GM12865 (cell line): ENCODE measurements at regions not wholly inside any gene's neighbourhood (a gene's known extent, or its start where the extent isn't known, plus 50 kb on each side); places are given as distances from the start of the nearest gene placed in this dataset.
A peak's percentile ranks its signal among the peaks of the same experiment; 100 is the strongest.

Source experiments
- DNase-seq: peaks from one replicate; pipeline ENCODE4 v3.0.0; 2010; ENCODE audit warnings: low read depth
- H3K4me3 ChIP-seq: 2 replicates; pipeline ENCODE4 v1.5.1; 2011; ENCODE audit warnings: mild to moderate bottlenecking, low read depth, low read length, control low read depth
- TF ChIP-seq, protein P1 (sequence below): IDR thresholded peaks from 2 replicates; pipeline ENCODE4 v1.5.1; 2011; ENCODE audit warnings: low read length, control low read depth, low read depth, inconsistent platforms; ENCODE audit not compliant: insufficient read depth; ENCODE audit errors: missing control alignments

DNA sequence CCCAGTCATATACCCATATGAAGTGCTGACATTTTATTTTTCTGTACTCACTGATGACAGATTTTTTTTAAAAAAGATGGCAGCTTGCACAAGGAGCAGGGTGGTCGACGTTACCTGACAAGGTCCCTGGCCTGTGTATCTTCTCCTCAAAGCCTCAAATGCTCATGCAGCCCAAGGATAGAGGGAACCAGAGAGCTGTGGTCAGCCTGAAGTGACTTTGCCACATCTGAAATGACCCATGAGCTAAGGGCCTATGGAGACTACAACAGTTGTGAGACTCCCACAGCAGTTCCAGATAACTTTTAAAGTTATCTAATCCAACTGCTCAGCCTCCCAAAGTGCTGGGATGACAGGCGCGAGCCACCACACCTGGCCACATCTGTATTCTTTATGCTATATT lies 131.1 kb downstream of the GLUL start:
- H3K4me3 ChIP-seq, result no peak overlapping the region
- TF ChIP-seq, protein P1, sequence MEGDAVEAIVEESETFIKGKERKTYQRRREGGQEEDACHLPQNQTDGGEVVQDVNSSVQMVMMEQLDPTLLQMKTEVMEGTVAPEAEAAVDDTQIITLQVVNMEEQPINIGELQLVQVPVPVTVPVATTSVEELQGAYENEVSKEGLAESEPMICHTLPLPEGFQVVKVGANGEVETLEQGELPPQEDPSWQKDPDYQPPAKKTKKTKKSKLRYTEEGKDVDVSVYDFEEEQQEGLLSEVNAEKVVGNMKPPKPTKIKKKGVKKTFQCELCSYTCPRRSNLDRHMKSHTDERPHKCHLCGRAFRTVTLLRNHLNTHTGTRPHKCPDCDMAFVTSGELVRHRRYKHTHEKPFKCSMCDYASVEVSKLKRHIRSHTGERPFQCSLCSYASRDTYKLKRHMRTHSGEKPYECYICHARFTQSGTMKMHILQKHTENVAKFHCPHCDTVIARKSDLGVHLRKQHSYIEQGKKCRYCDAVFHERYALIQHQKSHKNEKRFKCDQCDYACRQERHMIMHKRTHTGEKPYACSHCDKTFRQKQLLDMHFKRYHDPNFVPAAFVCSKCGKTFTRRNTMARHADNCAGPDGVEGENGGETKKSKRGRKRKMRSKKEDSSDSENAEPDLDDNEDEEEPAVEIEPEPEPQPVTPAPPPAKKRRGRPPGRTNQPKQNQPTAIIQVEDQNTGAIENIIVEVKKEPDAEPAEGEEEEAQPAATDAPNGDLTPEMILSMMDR, result no peak
- no peak for DNase-seq

- TF ChIP-seq, protein P1, result no peak
- no peak for DNase-seq
- no peak overlapping the region for H3K4me3 ChIP-seq
These were observed 131.6 kb downstream of the GLUL start for GRCh38 chr1:182259968-182260367.

DNA sequence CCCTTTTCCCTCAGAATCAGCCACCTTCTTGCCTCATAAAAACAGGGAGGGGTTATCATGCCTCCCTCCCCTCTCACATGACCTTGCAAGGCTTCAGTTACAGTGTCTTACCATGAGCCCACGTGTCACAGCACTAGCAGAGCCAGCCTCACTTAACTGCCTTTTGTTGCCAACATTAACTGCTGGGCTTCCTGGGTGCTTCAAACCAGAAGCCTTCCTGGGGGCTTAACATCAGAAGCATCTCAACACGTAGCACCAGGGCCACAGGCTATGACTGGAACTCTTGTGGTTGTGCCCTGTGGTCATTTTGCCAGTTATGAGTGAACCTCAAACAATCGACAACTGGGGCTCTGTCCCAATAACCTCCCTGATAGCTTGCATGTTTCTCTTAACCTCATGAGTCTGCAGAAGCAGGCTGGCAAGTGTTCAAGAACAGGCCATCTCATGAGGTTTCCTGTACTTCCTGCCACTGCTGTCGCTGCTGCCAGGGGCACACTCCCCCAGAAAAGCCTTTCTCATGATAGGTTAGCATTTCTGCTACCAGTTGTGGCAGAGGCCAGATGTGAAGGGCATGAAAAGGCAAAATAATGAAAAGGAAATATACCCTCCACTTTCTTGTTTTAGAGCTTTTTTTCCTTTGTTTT lies 132.2 kb downstream of the GLUL start:
- H3K4me3 ChIP-seq, result no peak overlapping the region
- TF ChIP-seq, protein P1, result no peak
- peak; percentile 77 for DNase-seq

DNA sequence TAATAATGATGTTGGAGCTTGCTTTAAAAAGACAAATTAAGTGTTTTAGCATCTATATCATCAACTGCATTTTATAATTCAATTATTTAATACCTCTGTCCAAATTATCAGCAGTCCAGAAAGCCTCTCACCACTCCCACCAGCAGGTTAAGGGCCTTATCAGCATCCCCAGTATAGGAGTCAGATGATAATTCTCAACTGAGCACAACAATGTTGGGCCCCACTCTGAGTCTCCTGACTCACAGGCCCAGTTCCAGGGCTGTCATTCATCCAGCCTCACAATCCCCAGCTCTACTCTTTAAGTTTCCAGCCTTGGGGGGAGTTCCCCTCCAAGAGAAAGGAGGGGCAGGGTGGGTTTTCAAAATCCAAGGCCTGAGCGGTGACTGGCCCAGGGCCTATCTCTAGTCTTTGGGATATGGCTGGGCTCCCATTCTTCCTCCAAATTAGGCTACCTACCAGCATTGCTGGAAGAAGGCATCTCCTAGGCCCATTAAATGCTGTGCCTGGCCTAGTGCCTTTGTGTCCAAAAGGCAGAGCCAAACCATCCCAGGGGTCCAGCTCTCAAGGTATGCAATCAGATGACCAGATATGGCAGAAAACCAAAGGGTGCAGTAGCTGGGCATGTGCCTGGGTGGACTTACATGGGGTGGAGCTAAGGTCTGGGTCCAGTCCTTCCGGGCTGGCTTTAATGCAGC lies 134.1 kb downstream of the GLUL start:
- H3K4me3 ChIP-seq, result no peak overlapping the region
- TF ChIP-seq, protein P1, result no peak
- DNase-seq, result no peak

GRCh38 chr1:182256931-182257330 lies 134.7 kb downstream of the GLUL start:
- no peak overlapping the region for H3K4me3 ChIP-seq
- DNase-seq, result no peak
- TF ChIP-seq, protein P1, result no peak

- TF ChIP-seq, protein P1, result no peak
These were observed 136.1 kb downstream of the GLUL start for GRCh38 chr1:182255494-182255893.

More at GRCh38 chr1:182255494-182255893, 136.1 kb downstream of the GLUL start:
- no peak for DNase-seq
- no peak overlapping the region for H3K4me3 ChIP-seq
